HG03095 (cell line): ENCODE measurements at regions not wholly inside any gene's neighbourhood (a gene's known extent, or its start where the extent isn't known, plus 50 kb on each side); places are given as distances from the start of the nearest gene placed in this dataset.
"Not testable (repeated sequence)": the region's sequence is repeated elsewhere in the genome, so short reads cannot be mapped to it uniquely, and the experiment has no call there.

Experiments
- ATAC-seq: cut with Tn5 transposase; IDR thresholded peaks from one replicate; pipeline ENCODE4 v1.9.1; 2021; ENCODE audit warnings: moderate library complexity; ENCODE audit not compliant: unreplicated experiment

DNA sequence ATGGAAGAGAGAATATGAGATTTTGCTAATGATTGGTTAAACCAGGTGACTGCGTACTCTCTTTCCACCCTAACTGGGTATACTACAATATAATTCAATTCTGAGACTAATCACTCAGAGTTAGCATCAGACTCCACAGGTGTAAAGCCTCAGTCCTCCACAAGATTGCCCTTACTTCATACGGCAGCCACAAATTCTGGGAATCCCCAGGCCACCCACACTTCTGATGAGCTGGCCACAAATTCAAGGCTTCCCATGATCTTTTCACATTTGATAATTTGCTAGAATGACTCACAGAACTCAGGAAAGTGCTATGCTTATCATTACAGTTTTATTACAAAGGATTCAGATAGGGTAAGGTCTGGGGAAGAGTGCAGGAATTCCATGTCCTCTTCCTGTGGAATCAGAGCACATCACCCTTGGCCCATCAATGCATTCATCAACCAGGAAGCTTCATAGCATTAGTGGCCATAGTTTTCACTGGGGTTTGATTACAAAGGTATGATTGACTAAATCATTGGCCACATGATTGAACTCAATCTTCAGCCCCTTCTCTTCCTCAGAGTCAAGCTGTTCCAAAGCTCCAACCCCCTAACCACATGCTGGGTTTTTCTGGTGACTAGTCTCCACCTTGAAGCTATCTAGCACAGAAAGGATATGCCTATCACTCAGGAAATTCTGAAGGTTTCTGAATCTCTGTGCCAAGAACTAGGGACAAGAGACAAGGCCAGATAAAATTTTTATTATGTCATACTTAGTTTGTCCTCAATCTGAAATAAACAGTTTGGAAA, 131.7 kb downstream of the HHIPL2 start:
- ATAC-seq = no peak

DNA sequence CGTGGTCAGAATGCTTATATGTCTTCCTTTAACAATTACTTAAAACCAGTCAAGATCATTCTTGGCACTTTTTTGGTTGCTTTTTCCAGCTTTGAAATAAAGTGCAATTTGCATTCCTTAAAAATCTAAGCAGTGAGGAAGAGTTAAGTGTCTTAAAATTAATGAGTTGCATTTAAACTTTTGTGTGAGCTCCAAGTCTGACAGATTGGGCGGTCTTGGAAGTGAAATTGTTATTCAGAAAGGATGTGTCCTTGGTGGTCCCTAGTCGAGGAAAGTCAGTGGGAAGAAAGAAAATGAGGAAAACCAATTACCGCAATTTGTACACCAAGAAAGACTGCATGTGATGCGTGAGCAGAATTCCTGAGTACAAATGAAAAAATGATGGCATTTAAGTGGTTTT, 132.5 kb downstream of the HHIPL2 start:
- ATAC-seq = no peak

DNA sequence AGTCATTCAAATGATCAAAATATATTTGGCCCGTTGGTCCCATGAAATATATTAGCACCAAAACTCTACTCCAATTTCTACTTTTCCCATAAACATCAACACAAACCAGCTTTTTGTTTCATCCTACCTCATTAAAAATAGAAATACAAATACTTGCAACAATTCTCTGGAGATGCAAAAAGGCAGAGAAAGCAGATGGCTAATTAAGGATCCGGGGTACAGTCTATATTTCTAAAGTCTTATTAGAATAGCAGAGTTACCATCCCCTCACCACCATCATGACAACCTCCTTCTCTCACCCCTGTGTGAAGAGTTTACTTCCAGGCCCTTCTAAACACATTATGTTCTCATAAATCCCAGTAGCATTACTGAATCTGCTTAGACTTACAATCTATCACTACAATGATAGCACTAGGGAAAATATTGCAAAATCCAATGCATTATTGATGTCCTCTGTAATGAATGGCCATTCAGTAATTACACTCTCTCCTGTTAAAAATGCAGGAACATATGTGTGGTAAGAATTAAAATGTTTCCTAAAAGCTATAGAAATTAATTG, 133.8 kb downstream of the HHIPL2 start:
- ATAC-seq = no peak

DNA sequence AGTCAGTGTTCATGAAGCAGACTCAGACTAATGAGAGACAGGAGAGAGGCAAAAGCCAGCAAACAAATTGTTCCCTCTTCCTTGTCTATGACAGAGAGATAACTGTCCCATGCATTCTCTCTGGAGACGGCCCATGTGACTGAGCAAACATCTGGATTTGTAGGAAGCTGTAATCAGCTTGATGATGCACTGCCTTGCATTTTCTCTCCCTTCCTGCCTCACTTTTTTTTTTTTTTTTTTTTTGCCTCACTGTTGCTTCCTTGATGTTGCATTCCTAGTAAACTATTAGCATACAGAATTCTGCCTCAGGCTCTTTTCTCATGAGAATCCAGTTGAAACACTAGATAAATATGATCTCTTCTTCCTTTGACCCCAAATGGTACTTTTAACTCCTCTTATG, 134.5 kb downstream of the HHIPL2 start:
- ATAC-seq = no peak

DNA sequence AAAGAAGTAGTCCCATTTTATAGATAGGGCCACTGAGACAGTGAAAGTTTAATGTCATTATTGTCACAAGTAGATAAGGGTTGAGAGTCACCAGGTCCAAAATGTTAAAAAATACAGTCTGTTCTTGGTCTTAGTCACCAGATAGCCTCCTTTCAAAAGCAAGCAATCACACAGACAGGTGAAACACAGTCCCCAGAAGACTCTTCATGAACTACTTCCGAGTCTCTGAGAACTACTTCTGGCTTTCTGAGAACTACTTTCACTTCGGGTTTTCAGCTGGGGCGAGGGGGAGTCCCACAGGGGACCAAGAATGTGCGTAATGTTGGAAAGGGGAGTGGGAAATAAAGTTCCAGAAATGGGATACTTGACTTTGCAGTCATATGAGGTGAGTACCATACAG, 143.2 kb downstream of the HHIPL2 start:
- ATAC-seq = peak; percentile 97

DNA sequence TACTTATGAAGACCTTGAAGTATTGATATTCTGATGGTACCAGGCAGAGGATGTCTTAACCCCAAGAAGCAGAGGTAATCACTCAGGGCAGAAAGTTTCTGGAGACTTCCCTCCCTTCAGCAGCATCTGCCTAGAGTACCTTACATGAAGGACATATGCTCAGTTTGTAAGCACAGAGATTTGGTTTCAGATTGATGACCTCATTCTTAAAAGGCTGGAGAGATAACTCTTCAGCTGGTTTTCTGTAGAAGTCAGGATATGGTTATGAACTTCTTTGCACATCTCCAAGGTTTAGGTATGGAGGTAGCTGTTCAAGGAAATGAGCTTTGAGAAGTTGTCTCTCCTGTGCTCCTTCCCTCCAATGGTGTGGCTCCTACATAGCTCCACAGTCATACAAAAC, 148.7 kb downstream of the HHIPL2 start:
- no peak for ATAC-seq

DNA sequence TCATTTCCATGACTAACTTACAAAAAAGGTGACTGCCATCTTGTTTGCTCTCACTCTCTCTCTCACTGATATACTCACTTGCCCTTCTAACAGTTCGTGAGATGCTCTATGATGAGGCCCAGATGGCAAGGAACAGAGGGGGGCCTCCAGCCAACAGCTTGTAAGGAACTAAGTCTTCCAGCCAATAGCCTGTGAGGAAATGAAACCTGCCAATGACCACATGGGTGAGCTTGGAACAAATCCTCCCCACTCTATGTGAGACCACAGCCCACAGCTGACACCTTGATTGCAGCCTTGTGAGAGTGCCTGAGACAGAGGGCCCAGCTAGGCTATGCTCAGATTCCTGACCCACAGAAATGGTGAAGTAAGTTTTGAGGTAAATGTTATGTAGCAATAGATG, 153.7 kb downstream of the HHIPL2 start:
- ATAC-seq = no peak

DNA sequence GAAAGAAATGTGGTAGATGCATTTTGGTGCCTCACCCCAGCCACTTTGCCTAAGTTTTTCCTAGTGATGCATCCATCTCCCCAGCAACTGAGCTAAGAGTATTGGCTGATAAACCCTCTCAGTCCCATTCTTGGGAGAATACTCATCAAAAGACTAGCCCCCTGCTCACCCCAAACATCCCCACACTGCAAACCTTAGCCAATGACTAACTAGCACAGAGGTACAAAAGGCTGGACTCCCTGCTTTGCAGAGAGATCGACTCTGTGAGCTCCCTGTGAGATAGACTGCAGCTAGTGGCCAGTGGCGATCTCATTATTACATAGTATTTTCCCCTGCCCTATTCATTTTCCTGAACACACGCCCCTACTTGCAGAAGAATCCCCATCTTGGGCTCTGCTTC, 155.3 kb downstream of the HHIPL2 start:
- ATAC-seq = no peak

DNA sequence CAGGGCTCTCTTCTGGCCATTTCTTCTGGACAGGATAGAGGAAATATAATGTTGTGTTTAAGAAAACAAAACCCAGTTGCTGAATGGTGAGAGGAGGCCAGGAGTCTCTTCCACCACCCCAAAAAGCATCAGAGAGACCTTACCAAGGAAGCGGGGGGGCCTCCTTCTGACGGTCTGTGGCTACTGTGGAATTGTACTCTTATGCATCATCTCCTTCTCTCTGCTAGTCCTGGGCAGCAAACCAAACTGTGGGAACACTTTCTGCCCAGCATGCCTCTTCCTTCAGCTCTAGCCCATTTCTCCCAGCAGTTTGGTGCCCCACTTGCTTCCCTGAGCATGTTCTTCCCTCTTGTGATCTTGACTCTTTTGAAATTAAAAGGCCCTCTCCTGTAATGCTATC, 157.7 kb downstream of the HHIPL2 start:
- no peak for ATAC-seq

DNA sequence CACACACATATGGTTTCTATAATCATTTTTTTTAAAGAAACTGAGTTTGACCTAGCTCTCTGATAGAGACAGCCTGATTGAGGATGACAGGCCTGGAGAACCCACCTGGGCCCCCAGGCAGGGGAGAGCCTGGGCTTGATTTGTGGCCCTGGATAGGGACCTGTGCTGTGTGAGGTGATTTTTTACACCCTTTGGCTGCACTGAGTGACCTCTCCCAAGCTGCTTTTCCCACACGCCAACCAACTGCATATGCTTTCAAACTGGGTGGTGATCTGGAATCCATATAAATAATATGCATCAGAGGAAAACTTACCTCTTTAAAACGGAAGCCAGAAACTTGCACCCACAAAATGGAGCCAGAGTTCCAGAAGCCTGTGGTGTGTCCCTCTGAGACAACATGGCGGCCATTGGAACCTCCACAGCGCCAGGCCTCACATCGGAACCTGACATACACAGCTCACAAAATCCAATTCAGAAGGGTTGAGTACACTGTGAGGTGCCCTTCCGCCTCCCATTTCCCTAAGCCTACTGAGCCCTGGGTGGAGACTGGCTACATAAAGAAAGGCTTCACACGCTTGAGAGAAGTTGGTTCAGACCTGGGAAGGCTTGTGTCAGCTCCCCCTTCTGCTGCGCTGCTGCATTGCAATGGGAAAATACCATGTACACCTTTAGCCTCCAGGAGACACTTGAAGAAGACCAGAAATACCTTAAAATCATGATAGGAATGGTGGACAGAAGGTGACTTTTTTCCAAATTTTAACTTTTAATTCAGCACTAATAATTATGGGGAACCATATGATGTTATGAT, 160.7 kb downstream of the HHIPL2 start:
- no peak for ATAC-seq

DNA sequence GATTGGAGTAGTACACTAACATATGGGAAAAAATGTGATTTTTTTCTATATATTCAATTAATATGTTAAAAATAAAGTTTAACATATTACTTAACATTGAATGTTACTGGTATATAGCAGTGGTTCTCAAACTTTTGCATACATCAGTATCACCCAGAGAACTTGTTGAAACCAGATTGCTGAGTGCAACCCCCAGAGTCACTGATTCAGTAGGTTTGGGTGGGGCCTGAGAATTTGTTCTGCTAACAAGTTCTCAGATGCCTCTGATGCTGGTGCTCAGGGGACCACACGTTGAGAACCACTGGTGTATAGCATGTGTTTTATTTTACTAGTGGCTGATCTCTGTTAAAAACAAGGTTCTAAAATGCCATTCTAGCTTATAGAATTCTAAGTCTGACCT, 161.9 kb downstream of the HHIPL2 start:
- ATAC-seq = no peak

DNA sequence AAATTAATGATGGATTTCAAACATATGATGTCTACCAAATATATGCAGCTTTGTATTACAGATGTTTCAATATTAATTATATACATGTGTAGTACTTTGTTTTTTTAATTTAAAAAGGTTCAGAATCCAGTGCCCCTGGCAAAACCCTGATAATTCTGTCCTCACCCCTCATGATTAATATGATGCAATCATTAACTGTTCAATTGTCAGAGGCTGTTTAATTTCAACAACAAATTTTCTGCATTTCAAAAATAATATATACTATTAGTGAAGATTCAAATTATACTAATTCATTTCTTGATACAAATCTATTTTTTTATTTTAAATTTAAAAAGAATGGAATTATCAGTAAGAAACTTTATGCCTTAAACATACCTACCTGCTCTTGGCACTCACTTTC, 162.6 kb downstream of the HHIPL2 start:
- no peak for ATAC-seq

DNA sequence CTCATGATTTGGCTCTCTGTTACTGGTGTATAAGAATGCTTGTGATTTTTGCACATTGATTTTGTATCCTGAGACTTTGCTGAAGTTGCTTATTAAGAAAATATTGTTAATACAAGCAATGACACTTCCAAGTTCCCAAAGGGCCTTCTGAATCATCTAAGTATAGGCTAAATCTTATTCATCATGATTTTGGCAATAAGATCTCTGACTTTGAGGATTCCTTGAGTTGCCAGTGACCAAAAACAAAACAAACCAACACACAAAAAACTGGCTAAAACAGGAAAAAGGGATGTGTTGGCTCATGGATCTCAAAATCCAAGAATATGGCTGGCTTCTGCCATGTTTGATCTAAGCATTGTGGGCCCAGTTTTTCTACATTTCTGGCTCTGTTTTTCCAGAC, 163.4 kb downstream of the HHIPL2 start:
- no peak for ATAC-seq

DNA sequence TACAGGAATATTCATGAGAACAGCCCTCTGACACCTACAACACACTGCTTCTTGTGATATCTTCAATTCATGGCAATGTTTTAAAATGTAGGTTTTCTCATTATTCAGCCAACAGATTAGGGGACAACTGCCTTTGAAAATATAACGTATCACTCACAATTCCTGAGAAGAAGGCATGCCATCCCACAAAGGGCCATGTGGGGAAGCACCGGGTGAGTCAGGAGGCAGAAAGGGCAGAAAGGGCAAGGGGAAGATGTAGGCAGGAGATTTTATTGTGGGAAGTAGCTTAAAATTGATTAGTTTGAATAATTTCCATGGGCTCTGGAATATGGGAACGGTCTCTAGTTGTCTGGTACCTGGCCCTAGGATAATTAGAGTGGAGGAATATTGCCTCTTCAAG, 165.7 kb downstream of the HHIPL2 start:
- ATAC-seq = no peak

DNA sequence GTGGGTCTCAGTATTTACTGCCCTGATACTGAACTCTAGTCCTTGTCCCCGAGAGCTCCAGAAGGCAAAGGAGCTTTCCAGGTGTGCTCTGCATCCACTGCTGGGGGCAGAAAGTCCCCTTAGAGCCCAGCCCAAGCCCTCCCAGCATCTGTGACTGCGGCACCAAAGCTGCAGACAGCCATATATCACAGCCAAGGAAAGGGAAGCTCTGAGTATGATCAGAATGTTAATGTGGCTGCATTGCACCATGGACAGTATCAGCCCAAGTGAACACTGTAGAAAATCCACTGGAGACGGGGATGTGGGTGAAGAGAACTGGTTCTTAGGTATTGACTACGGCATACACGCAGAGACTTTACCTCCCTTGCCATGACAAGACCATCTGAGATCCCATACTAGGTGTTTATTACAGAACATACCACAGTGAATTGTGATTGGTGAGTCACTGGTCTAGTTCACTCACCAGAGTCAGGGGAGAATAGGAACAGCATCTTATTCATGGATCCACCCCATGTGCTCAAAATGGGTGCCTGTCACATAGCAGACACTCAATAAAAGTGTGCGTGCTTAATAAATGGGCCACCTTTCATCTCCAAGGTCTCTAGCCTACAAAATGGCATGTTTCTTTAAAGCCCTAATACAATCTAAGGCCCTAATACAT, 170.3 kb downstream of the HHIPL2 start:
- ATAC-seq = no peak

DNA sequence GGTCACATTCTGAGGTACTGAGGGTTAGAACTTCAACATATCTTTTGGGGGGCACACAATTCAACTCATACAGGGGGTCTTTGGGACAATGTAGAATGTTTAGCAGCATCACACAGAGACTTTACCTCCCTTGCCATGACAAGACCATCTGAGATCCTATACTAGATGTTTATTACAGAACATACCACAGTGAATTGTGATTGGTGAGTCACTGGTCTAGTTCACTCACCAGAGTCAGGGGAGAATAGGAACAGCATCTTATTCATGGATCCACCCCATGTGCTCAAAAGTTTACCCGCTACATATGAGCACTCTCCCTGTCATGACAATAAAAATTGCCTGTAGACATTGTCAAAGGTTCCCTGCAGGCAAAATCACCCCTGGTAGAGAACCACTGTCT, 171.1 kb downstream of the HHIPL2 start:
- not testable (repeated sequence) for ATAC-seq

DNA sequence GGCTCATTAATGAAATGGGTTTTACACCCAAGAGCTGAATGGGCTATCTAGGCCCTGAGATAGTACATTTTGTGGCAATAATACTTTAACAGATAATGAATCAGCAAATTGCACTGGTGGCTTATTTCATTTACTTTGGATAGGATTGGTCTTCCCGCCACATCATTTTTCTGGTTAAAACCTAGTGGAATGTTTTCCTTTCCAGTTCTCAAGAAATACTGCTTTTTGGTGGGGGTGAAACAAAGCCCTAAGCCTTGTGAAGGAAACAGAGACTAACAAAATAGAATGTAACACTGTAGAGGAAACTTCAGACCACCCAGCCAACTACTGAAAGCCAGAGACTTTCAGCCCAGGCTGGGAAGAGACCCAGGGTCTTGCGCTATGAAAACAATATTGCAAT, 172.2 kb downstream of the HHIPL2 start:
- ATAC-seq = no peak

DNA sequence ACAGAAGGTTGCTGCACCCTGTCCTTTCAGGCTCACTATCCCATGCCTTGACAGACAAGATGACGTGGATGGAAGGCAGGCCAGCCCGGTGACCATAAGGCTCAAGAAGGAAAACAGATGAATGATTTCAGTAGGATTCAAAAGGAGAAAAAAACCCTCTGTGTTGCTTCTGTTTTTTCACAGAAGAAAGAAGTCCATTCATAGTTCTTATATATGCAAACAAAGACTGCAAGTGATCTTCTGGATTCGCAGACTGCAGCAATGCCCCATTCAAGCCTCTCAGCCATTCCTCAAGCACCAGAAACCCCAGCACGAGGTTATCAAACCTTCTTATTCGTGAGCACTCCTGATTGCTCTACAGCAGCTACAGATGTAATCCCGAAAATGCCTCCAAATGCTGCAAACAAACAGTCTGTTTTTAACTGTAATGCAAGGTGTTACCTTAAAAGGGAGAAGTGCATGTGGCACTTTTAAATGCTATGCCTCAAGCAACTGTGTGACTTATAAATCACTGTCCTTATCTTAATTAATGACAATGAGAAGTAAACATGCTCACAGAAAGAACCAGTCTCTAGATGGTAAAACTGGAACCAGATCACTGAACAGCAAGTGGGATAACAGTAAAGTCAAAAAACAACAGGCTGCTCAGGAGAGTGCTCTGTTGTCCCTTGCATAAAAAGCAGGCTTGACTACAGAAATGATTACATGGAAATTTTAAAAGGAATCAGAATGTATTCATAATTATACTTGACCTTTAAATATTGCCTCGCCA, 173.9 kb downstream of the HHIPL2 start:
- no peak for ATAC-seq

DNA sequence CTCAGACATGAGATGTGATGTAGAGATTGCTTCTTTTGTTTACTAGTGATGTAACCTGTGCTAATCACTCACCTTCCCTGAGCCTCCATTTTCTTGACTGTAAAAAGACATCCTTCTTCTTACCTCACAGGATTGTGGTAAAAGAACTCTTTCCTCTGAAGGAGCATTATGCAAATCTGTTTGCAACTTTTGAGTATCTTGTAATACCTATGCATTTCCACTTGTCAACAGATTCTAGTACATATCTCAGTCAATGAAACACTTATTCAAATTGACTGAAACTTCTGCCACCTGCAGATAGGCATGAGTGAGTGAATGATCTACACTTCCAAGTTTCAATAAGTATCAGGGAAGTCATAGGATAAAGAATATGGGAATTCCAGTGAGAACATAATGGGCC, 174.7 kb downstream of the HHIPL2 start:
- ATAC-seq = no peak

DNA sequence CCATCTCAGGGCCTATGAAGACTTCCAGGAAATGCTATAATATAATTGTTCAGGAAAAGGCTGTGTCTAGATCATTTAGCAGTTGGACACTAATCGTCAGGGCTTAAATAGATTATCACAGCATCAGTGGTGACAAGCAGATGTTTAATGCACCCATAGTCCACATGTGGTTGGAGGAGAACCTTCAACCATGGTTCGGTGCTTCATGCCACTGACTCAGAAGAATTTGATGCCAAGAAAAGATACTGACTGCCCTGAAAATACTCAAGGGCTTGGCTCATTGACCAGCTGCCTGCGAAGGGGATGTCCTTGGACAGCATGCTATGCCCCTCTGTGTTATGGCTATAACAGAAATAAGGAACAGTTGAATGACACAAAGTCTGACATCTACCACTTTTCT, 175.7 kb downstream of the HHIPL2 start:
- no peak for ATAC-seq
